Pancreas (tissue), 10 donors: ENCODE measurements at regions not wholly inside any gene's neighbourhood (a gene's known extent, or its start where the extent isn't known, plus 50 kb on each side); places are given as distances from the start of the nearest gene placed in this dataset.

Source experiments
- ATAC-seq, 4 donors: fragments of 200-7000 bp; cut with Tn5 transposase; one replicate each; pipeline versions ENCODE4 v1.8.0 to v1.9.1; 2020; ENCODE audit warnings: mild to moderate bottlenecking in 4 of 4, moderate library complexity in 4 of 4
- DNase-seq, 6 donors: peaks; one replicate each; pipeline ENCODE4 v3.0.0-alpha.2; 2020
- FAIRE-seq: peaks from 2 replicates; lab custom pipeline; 2012; peaks lifted over from hg19 to GRCh38; lab: Jason Lieb, UNC
- H3K27ac ChIP-seq, 4 donors: fragments of 200-600 bp; sonication (generic); 1 replicate in 3 of 4; 2 replicates in 1 of 4; pipeline versions ENCODE4 v1.5.0 to v1.8.0; 2020
- H3K27me3 ChIP-seq, 4 donors: fragments of 200-600 bp; one replicate each; pipeline ENCODE4 v1.8.0; 2021
- H3K36me3 ChIP-seq, 3 donors: fragments of 200-600 bp; sonication (generic) in 1 of 3; one replicate each; pipeline versions ENCODE4 v1.5.0 to v1.8.0; 2020 to 2021
- H3K4me1 ChIP-seq, 3 donors: fragments of 200-600 bp; one replicate each; pipeline ENCODE4 v1.8.0; 2021
- H3K4me3 ChIP-seq, 4 donors: fragments of 200-600 bp; sonication (generic) in 2 of 4; one replicate each; pipeline versions ENCODE4 v1.5.0 to v1.8.0; 2020 to 2021
- H3K9me3 ChIP-seq, 4 donors: fragments of 200-600 bp; one replicate each; pipeline ENCODE4 v1.8.0; 2021
- CTCF ChIP-seq, 4 donors: fragments of 200-600 bp; sonication (generic) in 3 of 4; IDR thresholded peaks; one replicate each; pipeline versions ENCODE4 v1.5.0 to v1.8.0; 2021; ENCODE audit warnings: antibody characterized with exemption in 4 of 4
- WGBS, 2 donors: extraction: QIAGEN DNeasy Blood & Tissue Kit; methylation state at CpG; one replicate each; pipeline ENCODE4 v1.1.7; 2013; 5-methylcytosine and 5-hydroxymethylcytosine counted together
- intact Hi-C, 3 donors: fragments of 100-400 bp; cut with DNase I; formaldehyde crosslinking; loops; one replicate each; pipeline versions ENCODE4 v1.11.1 to v1.14.2; 2022
- donor health status: healthy with polysubstance abuse.
- donor health status: DM: no; HTN: no; CAD: no; lungs with moderate emphysema.
- donor health status: DM: no; HTN: no; CAD: no.
- donor health status: control.
- donor health status: control.
- donor health status: Bipolar disorder and iron deficiency.
- donor health status: DM: yes; HTN: yes; CAD: no.
- donor health status: DM: no; HTN: no; CAD: no.
- donor health status: DM: no; HTN: no; CAD: no.
- donor health status: DM: yes; HTN: yes; CAD: no.

GRCh38 chr11:109039611-109040010 is 374.7 kb downstream of the DDX10 start:
- WGBS, 2 donors, result 29 to 34% methylated on average over 2 of the region's 2 CpGs
- intact Hi-C loops, result no loop called here
- FAIRE-seq, result no peak
- Histone ChIP-seq H3K36me3 (no peaks in the 10 kb centered on the region), H3K4me3 (no peak overlapping the region), H3K27me3 (no peaks in the 10 kb centered on the region), H3K9me3 (no peaks in the 10 kb centered on the region), H3K4me1 (no peaks in the 10 kb centered on the region), H3K27ac (no peak overlapping the region)
- ATAC-seq, result no peak
- no peak for DNase-seq
- TF ChIP-seq CTCF (IDR thresholded peaks at IDR 0.05), result no peak

- H3K4me1 ChIP-seq, result no peaks in the 10 kb centered on the region
- H3K9me3 ChIP-seq, result no peaks in the 10 kb centered on the region
- H3K27ac ChIP-seq, result no peak overlapping the region
- no peak overlapping the region for H3K4me3 ChIP-seq
- H3K27me3 ChIP-seq, result no peaks in the 10 kb centered on the region
- H3K36me3 ChIP-seq, result no peaks in the 10 kb centered on the region
- ATAC-seq (no peak), DNase-seq (no peak), FAIRE-seq (no peak)
- 60 to 70% methylated on average over 3 of the region's 3 CpGs for WGBS, 2 donors
- TF ChIP-seq CTCF (IDR thresholded peaks at IDR 0.05), result no peak
- intact Hi-C loops, result no loop called here
These were observed 375.4 kb downstream of the DDX10 start for GRCh38 chr11:109040303-109040702.

GRCh38 chr11:109041876-109042275 is 377.0 kb downstream of the DDX10 start:
- no peak for DNase-seq
- H3K27ac ChIP-seq, result no peak overlapping the region
- no peaks in the 10 kb centered on the region for H3K9me3 ChIP-seq
- H3K36me3 ChIP-seq, result no peaks in the 10 kb centered on the region
- no peaks in the 10 kb centered on the region for H3K27me3 ChIP-seq
- no peaks in the 10 kb centered on the region for H3K4me1 ChIP-seq
- H3K4me3 ChIP-seq, result no peak overlapping the region
- ATAC-seq, result no peak
- no peak for TF ChIP-seq CTCF (IDR thresholded peaks at IDR 0.05)
- 71 to 75% methylated on average over 3 of the region's 3 CpGs for WGBS, 2 donors
- no peak for FAIRE-seq
- intact Hi-C loops, result no loop called here

- no peaks in the 10 kb centered on the region for H3K27me3 ChIP-seq
- intact Hi-C loops, result no loop called here
- no peak for DNase-seq
- no peaks in the 10 kb centered on the region for H3K9me3 ChIP-seq
- TF ChIP-seq CTCF (IDR thresholded peaks at IDR 0.05), result no peak
- ATAC-seq, result no peak
- H3K27ac ChIP-seq, result no peak overlapping the region
- no peak overlapping the region for H3K4me3 ChIP-seq
- 40 to 42% methylated on average over 3 of the region's 3 CpGs for WGBS, 2 donors
- H3K4me1 ChIP-seq, result no peaks in the 10 kb centered on the region
- no peak for FAIRE-seq
- H3K36me3 ChIP-seq, result no peaks in the 10 kb centered on the region
These were observed 378.4 kb downstream of the DDX10 start for GRCh38 chr11:109043315-109043714.

GRCh38 chr11:109046284-109046992 is 375.6 kb upstream of the C11orf87 start:
- Histone ChIP-seq H3K4me1 (no peaks in the 10 kb centered on the region), H3K27ac (no peak overlapping the region), H3K36me3 (no peaks in the 10 kb centered on the region), H3K4me3 (no peak overlapping the region), H3K27me3 (no peaks in the 10 kb centered on the region), H3K9me3 (no peaks in the 10 kb centered on the region)
- intact Hi-C loops, result no loop called here
- TF ChIP-seq CTCF (IDR thresholded peaks at IDR 0.05), result no peak
- no peak for ATAC-seq
- no peak for FAIRE-seq
- no peak for DNase-seq
- WGBS, 2 donors, result 69 to 79% methylated on average over 11 of the region's 11 CpGs
